ENCODE measurements at regions not wholly inside any gene's neighbourhood (a gene's known extent, or its start where the extent isn't known, plus 50 kb on each side); places are given as distances from the start of the nearest gene placed in this dataset.
"Not testable (repeated sequence)": the region's sequence is repeated elsewhere in the genome, so short reads cannot be mapped to it uniquely, and the experiment has no call there.

GRCh38 chr17:43345515-43345914 lies 53.3 kb upstream of the ARL4D start:
- DNase-seq (ENCODE audit: low spot score in 2 of 2) = not testable (repeated sequence)

DNA sequence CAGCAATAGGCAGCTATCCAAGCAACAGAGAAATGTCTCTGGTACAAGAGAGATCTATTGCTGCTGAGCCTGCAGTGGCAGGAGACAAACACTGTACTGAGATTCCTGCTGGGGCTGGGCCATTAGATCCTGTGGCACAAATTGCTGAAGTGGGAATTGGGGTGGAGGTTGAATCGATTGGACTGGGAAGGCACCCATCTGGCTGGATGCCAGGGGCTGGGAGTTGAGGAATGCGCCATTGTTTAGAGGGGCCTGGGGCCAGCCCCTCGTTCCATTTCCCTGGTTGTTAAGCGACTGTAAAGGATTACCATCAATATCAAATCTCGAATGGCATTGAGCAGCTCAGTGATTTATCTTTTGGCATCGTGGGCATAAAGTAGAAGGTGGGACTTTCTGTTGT lies 54.1 kb upstream of the ARL4D start:
- Histone ChIP-seq H3K27me3 (ENCODE audit: low read depth) (no peaks in the 10 kb centered on the region), H3K4me1 (peaks cover 7% of the 10 kb centered on the region), H3K4me3 (no peak overlapping the region), H3K9me3 (peaks cover 28% of the 10 kb centered on the region), H3K36me3 (replicated peaks) (no peaks in the 10 kb centered on the region)
- in situ Hi-C loops (cut with MboI; ENCODE audit: low sequenced_read_pairs) = loop anchor here (25.0 kb wide), 1 partner anchor 507 kb away; the partner anchor contains the start of genes AOC2 and PSME3
- no peak for DNase-seq (ENCODE audit: low spot score in 2 of 2)

More at GRCh38 chr17:43345515-43345914, 53.3 kb upstream of the ARL4D start:
- peaks cover 29% of the 10 kb centered on the region for H3K9me3 ChIP-seq
- in situ Hi-C loops (cut with MboI; ENCODE audit: low sequenced_read_pairs) = loop anchor here (25.0 kb wide), 1 partner anchor 508 kb away; the partner anchor contains the start of genes AOC2 and PSME3
- H3K4me1 ChIP-seq; H3K36me3 ChIP-seq (replicated peaks); H3K4me3 ChIP-seq; H3K27me3 ChIP-seq (ENCODE audit: low read depth): not testable (repeated sequence)

DNA sequence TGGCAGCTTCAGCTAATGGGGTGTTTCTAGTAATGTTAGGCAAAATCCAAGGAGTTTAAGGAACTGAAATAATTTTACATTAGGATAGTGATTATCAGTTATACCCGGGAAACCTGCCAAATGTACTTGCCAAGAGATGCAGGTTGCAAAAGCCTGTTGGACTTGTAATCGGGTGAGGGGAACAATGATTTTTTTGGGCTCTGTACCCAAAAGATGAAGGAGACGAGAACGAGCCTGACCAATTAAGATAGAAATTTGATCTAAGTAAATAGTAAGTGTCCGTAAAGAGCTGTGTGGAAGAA lies 56.3 kb upstream of the ARL4D start:
- DNase-seq (ENCODE audit: low spot score in 2 of 2) = no peak
- Histone ChIP-seq H3K27me3 (ENCODE audit: low read depth) (no peaks in the 10 kb centered on the region), H3K4me1 (peaks cover 9% of the 10 kb centered on the region), H3K4me3 (no peak overlapping the region), H3K36me3 (replicated peaks) (no peaks in the 10 kb centered on the region), H3K9me3 (peaks cover 8% of the 10 kb centered on the region)
- in situ Hi-C loops (cut with MboI; ENCODE audit: low sequenced_read_pairs) = loop anchor here (25.0 kb wide), 1 partner anchor 505 kb away; the partner anchor contains the start of genes AOC2 and PSME3

DNA sequence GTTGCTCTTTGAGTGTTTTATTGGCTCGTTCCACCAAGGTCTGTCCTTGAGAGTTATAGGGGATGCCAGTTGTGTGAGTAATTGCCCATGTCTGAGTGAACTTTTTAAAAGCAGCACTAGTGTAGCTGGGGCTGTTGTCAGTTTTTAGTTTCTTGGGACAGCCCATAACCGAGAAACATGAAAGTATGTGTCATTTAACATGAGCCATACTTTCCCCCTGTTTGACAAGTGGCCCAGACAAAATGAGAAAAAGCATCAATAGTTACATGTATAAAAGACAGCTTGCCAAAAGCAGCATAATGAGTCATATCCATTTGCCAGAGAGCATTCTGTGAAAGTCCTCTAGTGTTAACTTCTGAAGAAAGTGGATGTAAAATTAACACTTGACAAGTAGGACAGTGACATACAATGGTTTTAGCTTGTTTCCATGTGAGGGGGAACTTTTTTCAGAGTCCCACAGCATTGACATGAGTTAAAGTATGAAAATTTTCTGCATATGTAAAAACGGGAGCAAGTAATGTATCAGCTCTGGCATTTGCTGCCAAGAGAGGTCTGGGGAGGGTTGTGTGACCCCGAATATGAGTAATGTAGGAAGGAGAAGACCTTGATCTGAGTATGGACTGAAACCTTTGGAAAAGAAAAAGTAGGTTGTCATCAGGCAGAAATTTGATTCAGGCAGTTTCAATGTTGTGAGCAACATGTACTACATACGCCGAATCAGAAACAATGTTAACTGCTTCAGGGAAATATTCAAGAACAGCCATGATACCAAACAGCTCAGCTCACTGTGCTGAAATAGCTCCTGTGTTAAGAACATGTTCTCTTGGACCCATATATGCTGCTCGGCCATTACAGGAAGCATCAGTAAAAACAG lies 56.8 kb upstream of the ARL4D start:
- no peak for DNase-seq (ENCODE audit: low spot score in 2 of 2)
- H3K27me3 ChIP-seq (ENCODE audit: low read depth) = no peaks in the 10 kb centered on the region
- H3K9me3 ChIP-seq = peaks cover 2% of the 10 kb centered on the region; the same call in 1 of the 2 replicates
- in situ Hi-C loops (cut with MboI; ENCODE audit: low sequenced_read_pairs) = loop anchor here (25.0 kb wide), 1 partner anchor 505 kb away; the partner anchor contains the start of genes AOC2 and PSME3
- H3K36me3 ChIP-seq (replicated peaks) = no peaks in the 10 kb centered on the region
- no peak overlapping the region for H3K4me3 ChIP-seq
- H3K4me1 ChIP-seq = peaks cover 9% of the 10 kb centered on the region

- in situ Hi-C loops (cut with MboI; ENCODE audit: low sequenced_read_pairs) = loop anchor here (25.0 kb wide), 1 partner anchor 502 kb away; the partner anchor contains the start of genes AOC2 and PSME3
- peaks cover 18% of the 10 kb centered on the region for H3K4me1 ChIP-seq
- no peak overlapping the region for H3K4me3 ChIP-seq
- no peaks in the 10 kb centered on the region for H3K9me3 ChIP-seq
- H3K36me3 ChIP-seq (replicated peaks) = no peaks in the 10 kb centered on the region
- peak; percentile 24 to 76 for DNase-seq (ENCODE audit: low spot score in 2 of 2)
- H3K27me3 ChIP-seq (ENCODE audit: low read depth) = no peaks in the 10 kb centered on the region
These were observed 59.8 kb upstream of the ARL4D start for GRCh38 chr17:43338886-43339516.

DNA sequence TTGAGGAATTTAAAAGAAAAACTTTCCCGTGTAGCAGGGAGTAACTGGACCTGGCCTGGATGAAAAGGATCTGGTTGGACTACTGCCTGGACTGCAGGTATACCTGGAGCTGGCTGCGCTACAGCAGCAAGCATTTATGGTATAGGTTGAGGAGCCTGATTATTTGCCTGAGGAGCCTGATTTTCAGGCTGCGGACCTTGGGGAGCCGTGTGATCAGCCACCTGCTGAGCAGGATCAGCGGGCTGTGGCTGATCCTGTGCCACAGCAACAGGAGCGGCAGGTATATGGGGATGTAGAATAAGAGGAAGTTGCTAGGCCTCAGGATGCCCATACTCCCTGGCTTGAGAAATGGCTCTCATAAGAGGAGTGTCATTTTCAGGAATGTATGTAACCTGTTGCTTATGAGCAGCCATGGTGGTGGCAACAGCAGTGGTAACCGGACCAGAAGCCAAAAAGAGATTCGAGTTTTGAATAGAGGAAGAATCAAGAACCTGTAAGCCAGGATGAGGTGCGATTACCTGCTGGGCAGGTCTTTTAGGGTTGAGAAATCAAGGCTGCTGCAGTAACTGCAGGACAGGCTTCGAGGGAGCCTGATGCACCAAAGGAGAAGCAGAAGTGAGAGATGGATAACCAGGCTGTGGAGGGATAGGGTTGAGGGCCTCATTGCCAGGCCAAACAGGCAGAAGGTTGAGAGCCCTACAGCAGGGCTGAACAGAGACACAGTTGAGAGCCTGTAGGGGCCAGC lies 60.9 kb upstream of the ARL4D start:
- DNase-seq (ENCODE audit: low spot score in 2 of 2) = no peak
- Histone ChIP-seq H3K4me3 (no peak overlapping the region), H3K4me1 (peaks cover 19% of the 10 kb centered on the region), H3K36me3 (replicated peaks) (no peaks in the 10 kb centered on the region), H3K27me3 (ENCODE audit: low read depth) (no peaks in the 10 kb centered on the region), H3K9me3 (no peaks in the 10 kb centered on the region; the same call in 1 of the 2 replicates)
- in situ Hi-C loops (cut with MboI; ENCODE audit: low sequenced_read_pairs) = loop anchor here (25.0 kb wide), 1 partner anchor 501 kb away; the partner anchor contains the start of genes AOC2 and PSME3

- Histone ChIP-seq H3K4me1 (peaks cover 12% of the 10 kb centered on the region), H3K36me3 (replicated peaks) (no peaks in the 10 kb centered on the region), H3K27me3 (ENCODE audit: low read depth) (no peaks in the 10 kb centered on the region), H3K9me3 (no peaks in the 10 kb centered on the region; the same call in 1 of the 2 replicates), H3K4me3 (no peak overlapping the region)
- in situ Hi-C loops (cut with MboI; ENCODE audit: low sequenced_read_pairs) = loop anchor here (25.0 kb wide), 1 partner anchor 498 kb away; the partner anchor contains the start of genes AOC2 and PSME3
- DNase-seq (ENCODE audit: low spot score in 2 of 2) = no peak
These were observed 63.9 kb upstream of the ARL4D start for GRCh38 chr17:43334738-43335402.

- no peaks in the 10 kb centered on the region; the same call in 1 of the 2 replicates for H3K9me3 ChIP-seq
- in situ Hi-C loops (cut with MboI; ENCODE audit: low sequenced_read_pairs) = loop anchor here (25.0 kb wide), 1 partner anchor 496 kb away; the partner anchor contains the start of genes AOC2 and PSME3
- H3K4me3 ChIP-seq = no peak overlapping the region
- H3K36me3 ChIP-seq (replicated peaks) = no peaks in the 10 kb centered on the region
- H3K27me3 ChIP-seq (ENCODE audit: low read depth) = no peaks in the 10 kb centered on the region
- H3K4me1 ChIP-seq = peaks cover 13% of the 10 kb centered on the region
- DNase-seq (ENCODE audit: low spot score in 2 of 2) = no peak
These were observed 65.3 kb upstream of the ARL4D start for GRCh38 chr17:43333433-43333943.

DNA sequence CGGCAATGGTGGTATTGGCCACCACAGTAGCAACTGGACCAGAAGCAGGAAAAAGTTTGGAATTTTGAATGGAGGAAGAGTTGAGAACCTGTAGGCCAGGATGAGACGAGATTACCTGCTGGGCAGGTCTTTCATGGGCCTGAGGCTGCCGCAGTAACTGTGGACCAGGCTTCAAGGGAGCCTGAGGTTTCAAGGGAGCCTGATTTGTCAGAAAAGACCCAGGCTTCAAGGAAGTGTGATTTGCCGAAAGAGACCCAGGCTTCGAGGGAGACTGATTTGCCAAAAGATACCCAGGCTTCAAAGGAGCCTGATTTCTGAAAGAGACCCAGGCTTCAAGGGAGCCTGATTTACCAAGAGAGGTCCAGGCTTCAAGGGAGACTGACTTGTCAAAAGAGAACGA lies 66.6 kb upstream of the ARL4D start:
- DNase-seq (ENCODE audit: low spot score in 2 of 2) = no peak
- H3K4me1 ChIP-seq = peaks cover 14% of the 10 kb centered on the region
- H3K4me3 ChIP-seq = no peak overlapping the region
- in situ Hi-C loops (cut with MboI; ENCODE audit: low sequenced_read_pairs) = loop anchor here (25.0 kb wide), 1 partner anchor 495 kb away; the partner anchor contains the start of genes AOC2 and PSME3
- no peaks in the 10 kb centered on the region; the same call in 1 of the 2 replicates for H3K9me3 ChIP-seq
- H3K27me3 ChIP-seq (ENCODE audit: low read depth) = no peaks in the 10 kb centered on the region
- H3K36me3 ChIP-seq (replicated peaks) = no peaks in the 10 kb centered on the region

- Histone ChIP-seq H3K27me3 (ENCODE audit: low read depth) (no peaks in the 10 kb centered on the region), H3K36me3 (replicated peaks) (no peaks in the 10 kb centered on the region), H3K4me1 (peaks cover 14% of the 10 kb centered on the region), H3K4me3 (no peak overlapping the region), H3K9me3 (no peaks in the 10 kb centered on the region; the same call in 1 of the 2 replicates)
- DNase-seq (ENCODE audit: low spot score in 2 of 2) = no peak
- in situ Hi-C loops (cut with MboI; ENCODE audit: low sequenced_read_pairs) = loop anchor here (25.0 kb wide), 1 partner anchor 494 kb away; the partner anchor contains the start of genes AOC2 and PSME3
These were observed 67.7 kb upstream of the ARL4D start for GRCh38 chr17:43330876-43331639.

DNA sequence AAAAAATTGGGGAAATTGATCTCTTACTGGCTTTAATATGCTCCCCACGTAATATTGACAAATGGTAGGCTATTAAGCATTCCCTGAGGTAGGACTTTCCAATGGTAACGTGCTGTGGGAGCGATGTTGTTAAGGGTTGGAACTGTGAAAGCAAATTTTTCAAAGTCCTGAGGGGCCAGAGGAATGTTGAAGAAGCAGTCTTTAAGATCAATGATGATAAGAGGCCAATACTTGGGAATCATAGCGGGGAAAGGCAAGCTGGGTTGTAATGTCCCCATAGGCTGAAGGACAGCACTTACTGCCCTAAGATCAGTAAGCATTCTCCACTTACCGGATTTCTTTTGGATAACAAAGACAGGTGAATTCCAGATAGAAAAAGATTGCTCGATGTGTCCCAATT lies 69.6 kb upstream of the ARL4D start:
- Histone ChIP-seq H3K27me3 (ENCODE audit: low read depth) (no peaks in the 10 kb centered on the region), H3K4me1 (peaks cover 7% of the 10 kb centered on the region), H3K4me3 (no peak overlapping the region), H3K36me3 (replicated peaks) (no peaks in the 10 kb centered on the region), H3K9me3 (no peaks in the 10 kb centered on the region; the same call in 1 of the 2 replicates)
- no peak for DNase-seq (ENCODE audit: low spot score in 2 of 2)
- in situ Hi-C loops (cut with MboI; ENCODE audit: low sequenced_read_pairs) = loop anchor here (25.0 kb wide), 1 partner anchor 492 kb away; the partner anchor contains the start of genes AOC2 and PSME3

DNA sequence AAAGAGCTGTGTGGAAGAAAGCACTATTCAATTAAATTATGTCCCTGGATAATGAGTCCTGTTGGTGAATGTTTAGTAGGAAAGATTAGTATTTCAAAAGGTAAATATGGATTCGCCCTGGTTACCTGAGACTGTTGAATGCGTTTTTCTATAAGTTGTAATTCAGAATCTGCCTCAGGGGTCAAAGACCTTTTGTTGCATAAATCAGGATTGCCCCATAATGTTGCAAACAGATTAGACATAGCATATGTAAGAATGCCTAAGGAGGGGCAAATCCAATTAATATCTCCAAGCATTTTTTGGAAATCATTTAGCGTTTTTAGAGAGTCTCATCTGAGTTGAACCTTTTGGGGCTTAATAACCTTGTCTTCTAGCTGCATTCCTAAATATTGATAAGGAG lies 70.1 kb upstream of the ARL4D start:
- no peaks in the 10 kb centered on the region; the same call in 1 of the 2 replicates for H3K9me3 ChIP-seq
- no peaks in the 10 kb centered on the region for H3K36me3 ChIP-seq (replicated peaks)
- no peak overlapping the region for H3K4me3 ChIP-seq
- DNase-seq (ENCODE audit: low spot score in 2 of 2) = no peak
- H3K27me3 ChIP-seq (ENCODE audit: low read depth) = no peaks in the 10 kb centered on the region
- H3K4me1 ChIP-seq = peaks cover 4% of the 10 kb centered on the region; the same call in 1 of the 2 replicates
- in situ Hi-C loops (cut with MboI; ENCODE audit: low sequenced_read_pairs) = loop anchor here (25.0 kb wide), 1 partner anchor 491 kb away; the partner anchor contains the start of genes AOC2 and PSME3

All from HAP-1 (cell line).